ENCODE measurements at regions not wholly inside any gene's neighbourhood (a gene's known extent, or its start where the extent isn't known, plus 50 kb on each side); places are given as distances from the start of the nearest gene placed in this dataset.

DNA sequence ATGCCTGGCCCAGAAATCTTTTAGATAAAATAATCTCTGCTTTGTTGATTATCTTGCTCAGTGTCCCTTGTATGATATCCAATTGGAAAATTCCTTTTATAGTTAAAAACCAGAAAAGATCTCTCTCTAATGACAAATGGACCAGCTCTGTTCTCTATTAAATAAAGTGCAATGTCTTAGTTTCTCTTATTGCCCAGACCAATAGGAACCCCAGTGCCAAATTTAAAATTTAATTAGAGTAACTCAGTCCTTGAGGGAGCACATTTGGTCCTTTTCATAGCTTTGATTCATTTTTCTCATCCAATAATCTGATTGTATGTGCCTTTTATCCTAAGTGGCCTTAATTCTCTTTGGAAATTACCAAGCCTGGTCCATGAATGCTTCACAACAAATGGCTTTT is 158.9 kb upstream of the FOXK1 start:
- no peak for DNase-seq (ENCODE audit: low read depth in 1 of 2, low spot score in 1 of 2)
- Histone ChIP-seq H3K4me3 (replicated peaks; ENCODE audit: insufficient read depth, low read length) (no peak overlapping the region), H3K27ac (replicated peaks) (no peak overlapping the region), H3K27me3 (ENCODE audit: insufficient read depth, poor library complexity, severe bottlenecking) (no peaks in the 10 kb centered on the region)
- TF ChIP-seq POLR2AphosphoS5 (IDR thresholded peaks at IDR 0.05; ENCODE audit: low read depth) (no peak), GABPA (IDR thresholded peaks at IDR 0.05; ENCODE audit: low read depth) (no peak), SPI1 (IDR thresholded peaks at IDR 0.05; ENCODE audit: borderline replicate concordance, low read depth) (no peak)
- TF ChIP-seq, protein P1, sequence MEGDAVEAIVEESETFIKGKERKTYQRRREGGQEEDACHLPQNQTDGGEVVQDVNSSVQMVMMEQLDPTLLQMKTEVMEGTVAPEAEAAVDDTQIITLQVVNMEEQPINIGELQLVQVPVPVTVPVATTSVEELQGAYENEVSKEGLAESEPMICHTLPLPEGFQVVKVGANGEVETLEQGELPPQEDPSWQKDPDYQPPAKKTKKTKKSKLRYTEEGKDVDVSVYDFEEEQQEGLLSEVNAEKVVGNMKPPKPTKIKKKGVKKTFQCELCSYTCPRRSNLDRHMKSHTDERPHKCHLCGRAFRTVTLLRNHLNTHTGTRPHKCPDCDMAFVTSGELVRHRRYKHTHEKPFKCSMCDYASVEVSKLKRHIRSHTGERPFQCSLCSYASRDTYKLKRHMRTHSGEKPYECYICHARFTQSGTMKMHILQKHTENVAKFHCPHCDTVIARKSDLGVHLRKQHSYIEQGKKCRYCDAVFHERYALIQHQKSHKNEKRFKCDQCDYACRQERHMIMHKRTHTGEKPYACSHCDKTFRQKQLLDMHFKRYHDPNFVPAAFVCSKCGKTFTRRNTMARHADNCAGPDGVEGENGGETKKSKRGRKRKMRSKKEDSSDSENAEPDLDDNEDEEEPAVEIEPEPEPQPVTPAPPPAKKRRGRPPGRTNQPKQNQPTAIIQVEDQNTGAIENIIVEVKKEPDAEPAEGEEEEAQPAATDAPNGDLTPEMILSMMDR (IDR thresholded peaks at IDR 0.05; ENCODE audit: insufficient read depth, low read length): no peak
- TF ChIP-seq, protein P2, sequence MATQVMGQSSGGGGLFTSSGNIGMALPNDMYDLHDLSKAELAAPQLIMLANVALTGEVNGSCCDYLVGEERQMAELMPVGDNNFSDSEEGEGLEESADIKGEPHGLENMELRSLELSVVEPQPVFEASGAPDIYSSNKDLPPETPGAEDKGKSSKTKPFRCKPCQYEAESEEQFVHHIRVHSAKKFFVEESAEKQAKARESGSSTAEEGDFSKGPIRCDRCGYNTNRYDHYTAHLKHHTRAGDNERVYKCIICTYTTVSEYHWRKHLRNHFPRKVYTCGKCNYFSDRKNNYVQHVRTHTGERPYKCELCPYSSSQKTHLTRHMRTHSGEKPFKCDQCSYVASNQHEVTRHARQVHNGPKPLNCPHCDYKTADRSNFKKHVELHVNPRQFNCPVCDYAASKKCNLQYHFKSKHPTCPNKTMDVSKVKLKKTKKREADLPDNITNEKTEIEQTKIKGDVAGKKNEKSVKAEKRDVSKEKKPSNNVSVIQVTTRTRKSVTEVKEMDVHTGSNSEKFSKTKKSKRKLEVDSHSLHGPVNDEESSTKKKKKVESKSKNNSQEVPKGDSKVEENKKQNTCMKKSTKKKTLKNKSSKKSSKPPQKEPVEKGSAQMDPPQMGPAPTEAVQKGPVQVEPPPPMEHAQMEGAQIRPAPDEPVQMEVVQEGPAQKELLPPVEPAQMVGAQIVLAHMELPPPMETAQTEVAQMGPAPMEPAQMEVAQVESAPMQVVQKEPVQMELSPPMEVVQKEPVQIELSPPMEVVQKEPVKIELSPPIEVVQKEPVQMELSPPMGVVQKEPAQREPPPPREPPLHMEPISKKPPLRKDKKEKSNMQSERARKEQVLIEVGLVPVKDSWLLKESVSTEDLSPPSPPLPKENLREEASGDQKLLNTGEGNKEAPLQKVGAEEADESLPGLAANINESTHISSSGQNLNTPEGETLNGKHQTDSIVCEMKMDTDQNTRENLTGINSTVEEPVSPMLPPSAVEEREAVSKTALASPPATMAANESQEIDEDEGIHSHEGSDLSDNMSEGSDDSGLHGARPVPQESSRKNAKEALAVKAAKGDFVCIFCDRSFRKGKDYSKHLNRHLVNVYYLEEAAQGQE (IDR thresholded peaks at IDR 0.05; ENCODE audit: insufficient replicate concordance, low read depth): no peak

DNA sequence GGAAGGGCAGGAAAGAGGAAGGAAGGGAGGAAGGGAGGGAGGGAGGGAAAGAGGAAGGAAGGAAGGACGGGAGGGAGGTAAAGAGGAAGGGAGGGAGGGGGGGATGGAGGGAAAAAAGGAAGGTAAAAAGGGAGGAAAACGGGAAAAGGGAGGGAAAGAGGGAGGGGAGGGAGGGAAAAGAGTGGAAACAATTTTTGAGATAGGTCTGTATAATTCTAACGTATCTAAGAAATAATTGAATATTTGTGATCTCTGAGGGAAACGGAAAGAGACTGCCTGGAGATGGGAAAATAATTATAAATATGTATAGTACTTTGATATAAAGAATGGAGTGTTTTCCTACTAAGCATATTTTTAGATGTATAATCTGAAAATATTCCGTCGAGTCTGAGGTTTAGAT is 158.2 kb upstream of the FOXK1 start:
- no peak overlapping the region for H3K27ac ChIP-seq (replicated peaks)
- H3K27me3 ChIP-seq (ENCODE audit: insufficient read depth, poor library complexity, severe bottlenecking): no peaks in the 10 kb centered on the region
- no peak overlapping the region for H3K4me3 ChIP-seq (replicated peaks; ENCODE audit: insufficient read depth, low read length)
- TF ChIP-seq, protein P2 (IDR thresholded peaks at IDR 0.05; ENCODE audit: insufficient replicate concordance, low read depth): no peak
- no peak for TF ChIP-seq POLR2AphosphoS5 (IDR thresholded peaks at IDR 0.05; ENCODE audit: low read depth)
- no peak for TF ChIP-seq GABPA (IDR thresholded peaks at IDR 0.05; ENCODE audit: low read depth)
- TF ChIP-seq SPI1 (IDR thresholded peaks at IDR 0.05; ENCODE audit: borderline replicate concordance, low read depth): no peak
- TF ChIP-seq, protein P1 (IDR thresholded peaks at IDR 0.05; ENCODE audit: insufficient read depth, low read length): no peak
- no peak for DNase-seq (ENCODE audit: low read depth in 1 of 2, low spot score in 1 of 2)

DNA sequence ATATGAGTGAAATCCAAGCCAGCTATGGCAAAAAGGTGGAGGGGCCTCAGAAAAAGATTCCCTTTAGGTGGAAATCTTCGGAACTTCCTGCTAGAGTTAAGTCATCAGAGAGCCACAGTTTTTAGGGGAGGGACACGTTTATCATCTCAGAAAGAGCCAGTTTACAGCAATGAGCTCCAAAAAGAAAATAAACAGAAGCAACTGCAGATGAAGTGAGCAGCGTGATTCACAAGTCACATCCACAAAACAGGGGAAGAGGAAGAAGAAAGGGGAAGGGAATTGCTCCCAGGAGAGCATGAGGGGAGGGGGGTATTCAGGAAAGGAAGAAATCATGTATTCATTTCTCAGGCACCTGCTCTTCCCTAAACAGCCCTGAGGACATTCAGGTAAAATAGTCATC is 156.2 kb upstream of the FOXK1 start:
- no peak overlapping the region for H3K27ac ChIP-seq (replicated peaks)
- no peak for TF ChIP-seq POLR2AphosphoS5 (IDR thresholded peaks at IDR 0.05; ENCODE audit: low read depth)
- TF ChIP-seq, protein P1 (IDR thresholded peaks at IDR 0.05; ENCODE audit: insufficient read depth, low read length): no peak
- no peak for TF ChIP-seq GABPA (IDR thresholded peaks at IDR 0.05; ENCODE audit: low read depth)
- TF ChIP-seq, protein P2 (IDR thresholded peaks at IDR 0.05; ENCODE audit: insufficient replicate concordance, low read depth): no peak
- no peaks in the 10 kb centered on the region for H3K27me3 ChIP-seq (ENCODE audit: insufficient read depth, poor library complexity, severe bottlenecking)
- no peak overlapping the region for H3K4me3 ChIP-seq (replicated peaks; ENCODE audit: insufficient read depth, low read length)
- no peak for DNase-seq (ENCODE audit: low read depth in 1 of 2, low spot score in 1 of 2)
